ENCODE measurements at regions not wholly inside any gene's neighbourhood (a gene's known extent, or its start where the extent isn't known, plus 50 kb on each side); places are given as distances from the start of the nearest gene placed in this dataset.
A peak's percentile ranks its signal among the peaks of the same experiment; 100 is the strongest.

DNA sequence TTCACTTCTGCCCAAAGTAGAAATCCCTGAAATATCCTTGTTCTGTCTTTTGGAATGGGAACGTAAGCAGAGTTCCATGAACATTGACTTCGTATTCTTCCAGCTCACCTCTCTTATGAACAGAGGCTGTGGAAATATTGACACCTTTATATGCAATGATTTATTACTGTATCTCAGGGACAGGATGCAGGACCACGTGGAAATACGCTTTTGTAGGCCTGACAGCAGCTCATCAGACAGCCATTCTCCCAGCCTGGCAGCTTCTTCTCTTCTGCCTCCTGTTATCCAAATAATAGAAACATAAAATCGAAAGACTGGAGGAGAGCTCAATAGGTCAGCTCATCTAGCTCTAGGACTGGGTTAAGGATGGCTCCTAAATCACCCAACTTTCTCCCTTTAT lies 106.2 kb upstream of the DTNBP1 start:
- Histone ChIP-seq H3K4me1 (peaks cover 6% of the 10 kb centered on the region), H3K4me3 (no peak overlapping the region), H3K36me3 (no peaks in the 10 kb centered on the region), H3K9me3 (no peaks in the 10 kb centered on the region), H3K27me3 (ENCODE audit: low read depth) (no peaks in the 10 kb centered on the region), H3K27ac (no peak overlapping the region)
- DNase-seq (no peak), ATAC-seq (no peak)
- no peak for TF ChIP-seq CTCF (IDR thresholded peaks at IDR 0.05)
- intact Hi-C loops (cut with DNase I), result no loop called here

- Histone ChIP-seq H3K9me3 (no peaks in the 10 kb centered on the region), H3K27me3 (ENCODE audit: low read depth) (no peaks in the 10 kb centered on the region), H3K4me3 (no peak overlapping the region), H3K36me3 (no peaks in the 10 kb centered on the region), H3K4me1 (peaks cover 14% of the 10 kb centered on the region), H3K27ac (no peak overlapping the region)
- no peak for DNase-seq
- intact Hi-C loops (cut with DNase I), result no loop called here
- no peak for TF ChIP-seq CTCF (IDR thresholded peaks at IDR 0.05)
- ATAC-seq, result peak; percentile 81 to 85
These were observed 101.0 kb upstream of the DTNBP1 start for GRCh38 chr6:15763837-15764236.

GRCh38 chr6:15763364-15763763 lies 100.5 kb upstream of the DTNBP1 start:
- H3K27ac ChIP-seq, result no peak overlapping the region
- no peaks in the 10 kb centered on the region for H3K36me3 ChIP-seq
- no peaks in the 10 kb centered on the region for H3K27me3 ChIP-seq (ENCODE audit: low read depth)
- H3K9me3 ChIP-seq, result no peaks in the 10 kb centered on the region
- TF ChIP-seq CTCF (IDR thresholded peaks at IDR 0.05), result no peak
- ATAC-seq (no peak), DNase-seq (no peak)
- no peak overlapping the region for H3K4me3 ChIP-seq
- intact Hi-C loops (cut with DNase I), result no loop called here
- H3K4me1 ChIP-seq, result peaks cover 14% of the 10 kb centered on the region

GRCh38 chr6:15761045-15761502 lies 98.2 kb upstream of the DTNBP1 start:
- Histone ChIP-seq H3K4me1 (peaks cover 14% of the 10 kb centered on the region), H3K9me3 (no peaks in the 10 kb centered on the region), H3K36me3 (no peaks in the 10 kb centered on the region), H3K27ac (no peak overlapping the region), H3K4me3 (no peak overlapping the region), H3K27me3 (ENCODE audit: low read depth) (no peaks in the 10 kb centered on the region)
- peak; percentile 75 to 77 for ATAC-seq
- no peak for DNase-seq
- TF ChIP-seq CTCF (IDR thresholded peaks at IDR 0.05), result no peak
- intact Hi-C loops (cut with DNase I), result no loop called here

DNA sequence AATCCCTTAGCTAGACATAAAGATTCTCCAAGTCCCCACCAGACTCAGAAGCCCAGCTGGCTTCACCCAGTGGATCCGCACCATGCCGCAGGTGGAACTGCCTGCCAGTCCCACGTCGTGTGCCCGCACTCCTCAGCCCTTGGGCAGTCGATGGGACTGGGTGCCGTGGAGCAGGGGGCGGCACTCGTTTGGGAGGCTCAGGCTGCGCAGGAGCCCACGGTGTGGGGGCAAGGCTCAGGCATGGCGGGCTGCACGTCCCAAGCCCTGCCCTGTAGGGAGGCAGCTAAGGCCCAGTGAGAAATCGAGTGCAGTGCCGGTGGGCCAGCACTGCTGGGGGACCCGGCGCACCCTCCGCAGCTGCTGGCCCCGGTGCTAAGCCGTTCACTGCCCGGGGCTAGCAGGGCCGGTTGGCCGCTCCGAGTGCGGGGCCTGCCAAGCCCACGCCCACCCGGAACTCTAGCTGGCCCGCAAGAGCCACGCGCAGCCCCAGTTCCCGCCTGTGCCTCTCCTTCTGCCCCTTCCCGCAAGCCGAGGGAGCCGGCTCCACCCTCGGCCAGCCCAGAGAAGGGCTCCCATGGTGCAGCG lies 95.9 kb upstream of the DTNBP1 start:
- H3K27ac ChIP-seq, result no peak overlapping the region
- intact Hi-C loops (cut with DNase I), result no loop called here
- H3K36me3 ChIP-seq, result no peaks in the 10 kb centered on the region
- no peaks in the 10 kb centered on the region for H3K27me3 ChIP-seq (ENCODE audit: low read depth)
- H3K4me1 ChIP-seq, result peaks cover 6% of the 10 kb centered on the region
- no peak for ATAC-seq
- no peak overlapping the region for H3K4me3 ChIP-seq
- H3K9me3 ChIP-seq, result no peaks in the 10 kb centered on the region
- DNase-seq, result no peak
- TF ChIP-seq CTCF (IDR thresholded peaks at IDR 0.05), result no peak

All from lower lobe of right lung (tissue), 2 donors.